ENCODE measurements at regions not wholly inside any gene's neighbourhood (a gene's known extent, or its start where the extent isn't known, plus 50 kb on each side); places are given as distances from the start of the nearest gene placed in this dataset.
"Not testable (repeated sequence)": the region's sequence is repeated elsewhere in the genome, so short reads cannot be mapped to it uniquely, and the experiment has no call there.

- DNase-seq, result no peak
Observed at GRCh38 chr5:144013816-144014215, 156.6 kb downstream of the YIPF5 start.

GRCh38 chr5:144015961-144016360, 154.5 kb downstream of the YIPF5 start:
- DNase-seq, result no peak

- DNase-seq, result peak; percentile 77
Observed at GRCh38 chr5:144017119-144017518, 153.3 kb downstream of the YIPF5 start.

GRCh38 chr5:144017631-144018030, 152.8 kb downstream of the YIPF5 start:
- DNase-seq, result no peak

- DNase-seq, result no peak
Observed at GRCh38 chr5:144024090-144024489, 146.4 kb downstream of the YIPF5 start.

- DNase-seq, result no peak
Observed at GRCh38 chr5:144024545-144024944, 145.9 kb downstream of the YIPF5 start.

- DNase-seq, result no peak
Observed at GRCh38 chr5:144026286-144026685, 144.2 kb downstream of the YIPF5 start.

GRCh38 chr5:144028058-144028457, 142.4 kb downstream of the YIPF5 start:
- DNase-seq, result peak; percentile 26

- DNase-seq, result no peak
Observed at GRCh38 chr5:144028636-144029035, 141.8 kb downstream of the YIPF5 start.

GRCh38 chr5:144030904-144031303, 139.6 kb downstream of the YIPF5 start:
- DNase-seq, result no peak

GRCh38 chr5:144032375-144032774, 138.1 kb downstream of the YIPF5 start:
- no peak for DNase-seq

GRCh38 chr5:144033486-144033885, 137.0 kb downstream of the YIPF5 start:
- no peak for DNase-seq

- no peak for DNase-seq
Observed at GRCh38 chr5:144035046-144035740, 135.3 kb downstream of the YIPF5 start.

- DNase-seq, result no peak
Observed at GRCh38 chr5:144036476-144036875, 134.0 kb downstream of the YIPF5 start.

- DNase-seq, result no peak
Observed at GRCh38 chr5:144040615-144041305, 129.7 kb downstream of the YIPF5 start.

- no peak for DNase-seq
Observed at GRCh38 chr5:144042156-144042555, 128.3 kb downstream of the YIPF5 start.

GRCh38 chr5:144048259-144048856, 122.1 kb downstream of the YIPF5 start:
- DNase-seq, result no peak

- not testable (repeated sequence) for DNase-seq
Observed at GRCh38 chr5:144055391-144055790, 115.1 kb downstream of the YIPF5 start.

- not testable (repeated sequence) for DNase-seq
Observed at GRCh38 chr5:144060091-144060490, 110.4 kb downstream of the YIPF5 start.

GRCh38 chr5:144060598-144060997, 109.9 kb downstream of the YIPF5 start:
- DNase-seq, result no peak

- no peak for DNase-seq
Observed at GRCh38 chr5:144065786-144066185, 104.7 kb downstream of the YIPF5 start.

GRCh38 chr5:144072518-144072927, 97.9 kb downstream of the YIPF5 start:
- DNase-seq, result no peak

- DNase-seq, result no peak
Observed at GRCh38 chr5:144076521-144077083, 93.9 kb downstream of the YIPF5 start.

- no peak for DNase-seq
Observed at GRCh38 chr5:144083185-144083584, 87.3 kb downstream of the YIPF5 start.

All from NCI-H1694 (cell line).